ENCODE measurements at regions not wholly inside any gene's neighbourhood (a gene's known extent, or its start where the extent isn't known, plus 50 kb on each side); places are given as distances from the start of the nearest gene placed in this dataset.

DNA sequence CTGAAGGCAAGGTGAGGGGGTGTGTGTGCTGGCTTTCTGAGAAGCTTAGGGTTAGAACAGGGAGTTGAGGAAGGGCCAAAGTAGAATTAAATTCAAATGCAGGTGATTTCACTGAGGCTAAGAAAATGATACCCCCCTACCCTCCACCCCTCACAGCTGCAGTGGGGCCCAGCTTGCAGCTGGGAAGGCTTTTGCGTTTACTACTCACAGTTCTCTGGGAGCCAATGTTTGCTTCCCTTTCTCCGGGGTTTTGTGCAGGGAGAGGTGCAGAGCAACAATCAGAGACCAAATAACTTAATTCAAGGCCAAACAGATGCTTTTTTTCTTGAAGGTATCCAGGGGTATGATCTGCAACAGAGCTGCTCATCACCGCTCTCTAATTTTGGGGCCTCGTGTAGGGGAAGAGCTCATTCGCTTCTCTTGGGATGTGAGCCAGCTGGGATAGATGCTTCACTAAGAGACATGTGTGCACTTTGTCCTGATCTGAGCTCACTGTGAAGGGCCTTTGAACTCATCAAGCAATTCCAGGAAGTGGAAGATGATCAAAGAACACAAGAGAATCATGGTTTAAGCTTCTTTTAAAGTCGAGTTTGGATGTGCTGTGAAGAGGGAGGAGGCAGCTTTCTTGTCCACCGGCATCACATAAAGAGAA lies 122.7 kb upstream of the C1GALT1C1 start:
- Histone ChIP-seq H3K9me3 (no peaks in the 10 kb centered on the region), H3F3A (replicated peaks; ENCODE audit: insufficient read depth) (no peaks in the 10 kb centered on the region), H3K9ac (no peak overlapping the region), H3K9me2 (no peaks in the 10 kb centered on the region), H3K4me2 (no peak overlapping the region), H3K36me3 (replicated peaks in 1 of 2; ENCODE audit: control insufficient read depth in 1 of 2, insufficient read depth in 2 of 2, low read length in 1 of 2) (no peaks in the 10 kb centered on the region), H3K4me3 (ENCODE audit: low read depth in 2 of 2, low read length in 1 of 2) (no peak overlapping the region), H4K20me1 (ENCODE audit: insufficient read depth) (no peaks in the 10 kb centered on the region), H3K4me1 (ENCODE audit: control insufficient read depth in 1 of 2, insufficient read depth in 2 of 2, low read depth in 1 of 2, low read length in 1 of 2) (no peaks in the 10 kb centered on the region), H3K27me3 (ENCODE audit: insufficient read depth) (no peaks in the 10 kb centered on the region), H3K79me2 (ENCODE audit: insufficient read depth) (no peaks in the 10 kb centered on the region), H2AFZ (ENCODE audit: low read depth) (no peak overlapping the region), H3K27ac (ENCODE audit: low read depth in 2 of 2, low read length in 1 of 2) (no peak overlapping the region)
- 44% methylated on average over 7 of the region's 7 CpGs for WGBS (ENCODE audit: low lambda C conversion rate)
- DNase-seq = no peak
- TF ChIP-seq ELF1 (IDR thresholded peaks at IDR 0.05) (no peak), TCF12 (IDR thresholded peaks at IDR 0.05) (no peak), RFX5 (IDR thresholded peaks at IDR 0.05; ENCODE audit: low read length) (no peak)
- POLR2A ChIA-PET = no interaction called here
- CTCF ChIA-PET = interaction anchor here (0.7 to 1.4 kb wide), 2 partner anchors 17 to 36 kb away, joined by 3 read pairs; no protein-coding TSS in a partner anchor

DNA sequence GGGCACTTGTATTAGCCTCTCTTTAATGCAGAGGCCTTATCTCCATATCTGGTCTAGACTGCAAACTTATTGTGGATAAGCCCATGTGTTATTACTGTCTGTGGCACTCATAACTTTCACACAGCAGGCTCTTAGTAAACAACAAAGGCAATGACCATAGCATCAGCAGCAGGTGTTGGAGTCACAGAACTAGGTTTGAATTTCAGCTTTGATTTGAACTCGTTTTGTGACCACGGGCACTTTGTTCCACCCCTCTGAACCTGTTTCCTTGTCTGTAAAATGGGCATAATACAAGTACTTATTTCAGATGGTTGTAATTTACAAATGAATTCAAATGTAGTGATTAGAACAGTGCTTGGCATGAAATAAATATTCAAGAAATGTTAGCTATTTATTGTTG lies 121.8 kb upstream of the C1GALT1C1 start:
- TF ChIP-seq ELF1 (IDR thresholded peaks at IDR 0.05) (no peak), RFX5 (IDR thresholded peaks at IDR 0.05; ENCODE audit: low read length) (no peak), FOXJ3 (CRISPR knock-in tag; IDR thresholded peaks at IDR 0.05) (no peak), RXRA (IDR thresholded peaks at IDR 0.05; ENCODE audit: borderline replicate concordance, low read depth) (no peak), RAD21 (IDR thresholded peaks at IDR 0.05; ENCODE audit: low read length) (no peak), CHD2 (IDR thresholded peaks at IDR 0.05; ENCODE audit: low read length, partially characterized antibody) (no peak)
- TF ChIP-seq, protein P1, sequence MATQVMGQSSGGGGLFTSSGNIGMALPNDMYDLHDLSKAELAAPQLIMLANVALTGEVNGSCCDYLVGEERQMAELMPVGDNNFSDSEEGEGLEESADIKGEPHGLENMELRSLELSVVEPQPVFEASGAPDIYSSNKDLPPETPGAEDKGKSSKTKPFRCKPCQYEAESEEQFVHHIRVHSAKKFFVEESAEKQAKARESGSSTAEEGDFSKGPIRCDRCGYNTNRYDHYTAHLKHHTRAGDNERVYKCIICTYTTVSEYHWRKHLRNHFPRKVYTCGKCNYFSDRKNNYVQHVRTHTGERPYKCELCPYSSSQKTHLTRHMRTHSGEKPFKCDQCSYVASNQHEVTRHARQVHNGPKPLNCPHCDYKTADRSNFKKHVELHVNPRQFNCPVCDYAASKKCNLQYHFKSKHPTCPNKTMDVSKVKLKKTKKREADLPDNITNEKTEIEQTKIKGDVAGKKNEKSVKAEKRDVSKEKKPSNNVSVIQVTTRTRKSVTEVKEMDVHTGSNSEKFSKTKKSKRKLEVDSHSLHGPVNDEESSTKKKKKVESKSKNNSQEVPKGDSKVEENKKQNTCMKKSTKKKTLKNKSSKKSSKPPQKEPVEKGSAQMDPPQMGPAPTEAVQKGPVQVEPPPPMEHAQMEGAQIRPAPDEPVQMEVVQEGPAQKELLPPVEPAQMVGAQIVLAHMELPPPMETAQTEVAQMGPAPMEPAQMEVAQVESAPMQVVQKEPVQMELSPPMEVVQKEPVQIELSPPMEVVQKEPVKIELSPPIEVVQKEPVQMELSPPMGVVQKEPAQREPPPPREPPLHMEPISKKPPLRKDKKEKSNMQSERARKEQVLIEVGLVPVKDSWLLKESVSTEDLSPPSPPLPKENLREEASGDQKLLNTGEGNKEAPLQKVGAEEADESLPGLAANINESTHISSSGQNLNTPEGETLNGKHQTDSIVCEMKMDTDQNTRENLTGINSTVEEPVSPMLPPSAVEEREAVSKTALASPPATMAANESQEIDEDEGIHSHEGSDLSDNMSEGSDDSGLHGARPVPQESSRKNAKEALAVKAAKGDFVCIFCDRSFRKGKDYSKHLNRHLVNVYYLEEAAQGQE (IDR thresholded peaks at IDR 0.05; ENCODE audit: low read depth, low read length) = no peak
- TF ChIP-seq, protein P2, sequence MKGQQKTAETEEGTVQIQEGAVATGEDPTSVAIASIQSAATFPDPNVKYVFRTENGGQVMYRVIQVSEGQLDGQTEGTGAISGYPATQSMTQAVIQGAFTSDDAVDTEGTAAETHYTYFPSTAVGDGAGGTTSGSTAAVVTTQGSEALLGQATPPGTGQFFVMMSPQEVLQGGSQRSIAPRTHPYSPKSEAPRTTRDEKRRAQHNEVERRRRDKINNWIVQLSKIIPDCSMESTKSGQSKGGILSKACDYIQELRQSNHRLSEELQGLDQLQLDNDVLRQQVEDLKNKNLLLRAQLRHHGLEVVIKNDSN (IDR thresholded peaks at IDR 0.05; ENCODE audit: borderline replicate concordance, low read depth) = no peak
- no peak overlapping the region for H3K4me3 ChIP-seq (ENCODE audit: low read depth in 2 of 2, low read length in 1 of 2)
- POLR2A ChIA-PET = no interaction called here

More for the DNA sequence above, 121.8 kb upstream of the C1GALT1C1 start:
- Histone ChIP-seq H3K4me1 (ENCODE audit: control insufficient read depth in 1 of 2, insufficient read depth in 2 of 2, low read depth in 1 of 2, low read length in 1 of 2) (no peaks in the 10 kb centered on the region), H3K27me3 (ENCODE audit: insufficient read depth) (no peaks in the 10 kb centered on the region), H3K79me2 (ENCODE audit: insufficient read depth) (no peaks in the 10 kb centered on the region), H3K9me2 (no peaks in the 10 kb centered on the region), H3K36me3 (replicated peaks in 1 of 2; ENCODE audit: control insufficient read depth in 1 of 2, insufficient read depth in 2 of 2, low read length in 1 of 2) (no peaks in the 10 kb centered on the region), H3F3A (replicated peaks; ENCODE audit: insufficient read depth) (no peaks in the 10 kb centered on the region), H2AFZ (ENCODE audit: low read depth) (no peak overlapping the region), H4K20me1 (ENCODE audit: insufficient read depth) (no peaks in the 10 kb centered on the region), H3K4me2 (no peak overlapping the region), H3K9ac (no peak overlapping the region), H3K9me3 (no peaks in the 10 kb centered on the region), H3K27ac (ENCODE audit: low read depth in 2 of 2, low read length in 1 of 2) (no peak overlapping the region)
- CTCF ChIA-PET = no interaction called here
- DNase-seq = no peak
- 27% methylated on average over 2 of the region's 2 CpGs for WGBS (ENCODE audit: low lambda C conversion rate)
